ENCODE measurements at regions not wholly inside any gene's neighbourhood (a gene's known extent, or its start where the extent isn't known, plus 50 kb on each side); places are given as distances from the start of the nearest gene placed in this dataset.

- TF ChIP-seq, protein P1, sequence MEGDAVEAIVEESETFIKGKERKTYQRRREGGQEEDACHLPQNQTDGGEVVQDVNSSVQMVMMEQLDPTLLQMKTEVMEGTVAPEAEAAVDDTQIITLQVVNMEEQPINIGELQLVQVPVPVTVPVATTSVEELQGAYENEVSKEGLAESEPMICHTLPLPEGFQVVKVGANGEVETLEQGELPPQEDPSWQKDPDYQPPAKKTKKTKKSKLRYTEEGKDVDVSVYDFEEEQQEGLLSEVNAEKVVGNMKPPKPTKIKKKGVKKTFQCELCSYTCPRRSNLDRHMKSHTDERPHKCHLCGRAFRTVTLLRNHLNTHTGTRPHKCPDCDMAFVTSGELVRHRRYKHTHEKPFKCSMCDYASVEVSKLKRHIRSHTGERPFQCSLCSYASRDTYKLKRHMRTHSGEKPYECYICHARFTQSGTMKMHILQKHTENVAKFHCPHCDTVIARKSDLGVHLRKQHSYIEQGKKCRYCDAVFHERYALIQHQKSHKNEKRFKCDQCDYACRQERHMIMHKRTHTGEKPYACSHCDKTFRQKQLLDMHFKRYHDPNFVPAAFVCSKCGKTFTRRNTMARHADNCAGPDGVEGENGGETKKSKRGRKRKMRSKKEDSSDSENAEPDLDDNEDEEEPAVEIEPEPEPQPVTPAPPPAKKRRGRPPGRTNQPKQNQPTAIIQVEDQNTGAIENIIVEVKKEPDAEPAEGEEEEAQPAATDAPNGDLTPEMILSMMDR (IDR thresholded peaks at IDR 0.05), result no peak
- H3K4me3 ChIP-seq, result no peak overlapping the region
- no peaks in the 10 kb centered on the region for H3K36me3 ChIP-seq (ENCODE audit: insufficient read depth in 1 of 2, low read depth in 1 of 2)
- DNase-seq (no peak), ATAC-seq (no peak)
- no peaks in the 10 kb centered on the region for H3K27me3 ChIP-seq (ENCODE audit: insufficient read depth in 3 of 3, low read length in 2 of 3)
- no peaks in the 10 kb centered on the region for H3K4me1 ChIP-seq
- no peaks in the 10 kb centered on the region for H3K9me3 ChIP-seq
- intact Hi-C loops (cut with DNase I), result no loop called here
- 18 to 24% (median 20%) methylated on average over 1 of the region's 1 CpG for WGBS, 3 donors
- no peak overlapping the region for H3K27ac ChIP-seq
Observed at GRCh38 chr7:145156834-145157233, 321.0 kb upstream of the TPK1 start.

GRCh38 chr7:145152589-145152988 is 316.7 kb upstream of the TPK1 start:
- no peak overlapping the region for H3K27ac ChIP-seq
- TF ChIP-seq, protein P1 (IDR thresholded peaks at IDR 0.05), result no peak
- ATAC-seq, result no peak
- 62 to 71% (median 69%) methylated on average over 3 of the region's 3 CpGs for WGBS, 3 donors
- intact Hi-C loops (cut with DNase I), result no loop called here
- H3K4me1 ChIP-seq, result no peaks in the 10 kb centered on the region
- no peaks in the 10 kb centered on the region for H3K36me3 ChIP-seq (ENCODE audit: insufficient read depth in 1 of 2, low read depth in 1 of 2)
- no peak overlapping the region for H3K4me3 ChIP-seq
- DNase-seq, result no peak
- H3K27me3 ChIP-seq (ENCODE audit: insufficient read depth in 3 of 3, low read length in 2 of 3), result no peaks in the 10 kb centered on the region
- no peaks in the 10 kb centered on the region for H3K9me3 ChIP-seq

- Histone ChIP-seq H3K36me3 (ENCODE audit: insufficient read depth in 1 of 2, low read depth in 1 of 2) (no peaks in the 10 kb centered on the region), H3K27ac (no peak overlapping the region), H3K27me3 (ENCODE audit: insufficient read depth in 3 of 3, low read length in 2 of 3) (no peaks in the 10 kb centered on the region), H3K9me3 (no peaks in the 10 kb centered on the region), H3K4me1 (no peaks in the 10 kb centered on the region), H3K4me3 (no peak overlapping the region)
- intact Hi-C loops (cut with DNase I), result no loop called here
- DNase-seq (no peak), ATAC-seq (no peak)
- 20 to 24% (median 20%) methylated on average over 11 of the region's 11 CpGs for WGBS, 3 donors
- TF ChIP-seq, protein P1 (IDR thresholded peaks at IDR 0.05), result no peak
Observed at GRCh38 chr7:145151676-145152075, 315.8 kb upstream of the TPK1 start.

DNA sequence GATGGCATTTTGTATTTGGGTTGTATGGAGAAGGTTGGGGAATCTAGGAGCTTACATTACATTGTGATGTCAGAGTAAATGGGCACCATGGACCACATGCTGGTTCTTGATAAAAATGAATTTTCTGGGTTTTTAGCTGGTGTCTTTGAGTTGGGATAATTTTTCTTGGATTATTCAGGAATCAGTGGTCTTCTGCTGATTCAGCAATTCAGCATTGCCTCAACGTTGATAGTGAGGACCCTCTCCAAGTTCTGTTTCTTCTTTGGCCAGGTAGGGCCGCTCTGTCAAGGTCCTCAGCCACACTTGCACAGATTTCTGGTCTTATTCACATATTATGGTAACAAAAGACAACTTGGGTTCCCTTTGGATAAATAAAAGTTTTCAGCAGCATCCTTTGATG is 312.0 kb upstream of the TPK1 start:
- ATAC-seq (no peak), DNase-seq (no peak)
- Histone ChIP-seq H3K9me3 (no peaks in the 10 kb centered on the region), H3K4me1 (no peaks in the 10 kb centered on the region), H3K36me3 (ENCODE audit: insufficient read depth in 1 of 2, low read depth in 1 of 2) (no peaks in the 10 kb centered on the region), H3K4me3 (no peak overlapping the region), H3K27ac (no peak overlapping the region), H3K27me3 (ENCODE audit: insufficient read depth in 3 of 3, low read length in 2 of 3) (no peaks in the 10 kb centered on the region)
- TF ChIP-seq, protein P1 (IDR thresholded peaks at IDR 0.05), result no peak
- intact Hi-C loops (cut with DNase I), result no loop called here
- WGBS, 3 donors, result 73 to 79% (median 75%) methylated on average over 2 of the region's 2 CpGs

DNA sequence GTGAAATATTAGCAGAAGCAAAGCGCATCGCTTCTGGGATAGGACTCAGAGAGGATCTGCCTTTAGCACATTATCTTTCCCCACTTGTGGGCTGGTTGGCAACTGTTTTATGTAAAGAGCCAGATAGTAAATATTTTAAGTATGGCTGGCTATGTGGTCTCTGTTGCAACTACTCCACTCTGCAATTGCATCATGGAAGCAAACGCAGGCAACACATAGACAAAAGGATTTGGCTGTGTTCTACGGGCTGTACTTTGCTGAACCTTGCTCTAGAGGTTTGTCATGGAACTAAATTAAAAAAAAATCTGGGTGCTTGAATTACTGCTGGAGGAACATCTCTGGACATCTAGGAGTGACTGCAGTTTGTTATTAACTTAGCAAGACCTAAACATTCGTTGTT is 307.8 kb upstream of the TPK1 start:
- no peak overlapping the region for H3K27ac ChIP-seq
- intact Hi-C loops (cut with DNase I), result no loop called here
- WGBS, 3 donors, result 73 to 75% (median 75%) methylated on average over 5 of the region's 5 CpGs
- no peaks in the 10 kb centered on the region for H3K4me1 ChIP-seq
- TF ChIP-seq, protein P1 (IDR thresholded peaks at IDR 0.05), result no peak
- DNase-seq, result no peak
- ATAC-seq, result no peak
- H3K27me3 ChIP-seq (ENCODE audit: insufficient read depth in 3 of 3, low read length in 2 of 3), result no peaks in the 10 kb centered on the region
- H3K4me3 ChIP-seq, result no peak overlapping the region
- no peaks in the 10 kb centered on the region for H3K9me3 ChIP-seq
- no peaks in the 10 kb centered on the region for H3K36me3 ChIP-seq (ENCODE audit: insufficient read depth in 1 of 2, low read depth in 1 of 2)
